ENCODE measurements at regions not wholly inside any gene's neighbourhood (a gene's known extent, or its start where the extent isn't known, plus 50 kb on each side); places are given as distances from the start of the nearest gene placed in this dataset.

- no peak for DNase-seq (ENCODE audit: low read depth)
Observed at GRCh38 chr10:83357004-83357403, 782.3 kb upstream of the GHITM start.

GRCh38 chr10:83357627-83358026, 781.7 kb upstream of the GHITM start:
- no peak for DNase-seq (ENCODE audit: low read depth)

GRCh38 chr10:83367036-83367435, 772.3 kb upstream of the GHITM start:
- DNase-seq (ENCODE audit: low read depth), result no peak

GRCh38 chr10:83371696-83372490, 767.4 kb upstream of the GHITM start:
- DNase-seq (ENCODE audit: low read depth), result no peak

- no peak for DNase-seq (ENCODE audit: low read depth)
Observed at GRCh38 chr10:83372646-83373045, 766.7 kb upstream of the GHITM start.

- peak; percentile 2 for DNase-seq (ENCODE audit: low read depth)
Observed at GRCh38 chr10:83373671-83374070, 765.6 kb upstream of the GHITM start.

- no peak for DNase-seq (ENCODE audit: low read depth)
Observed at GRCh38 chr10:83374741-83375140, 764.6 kb upstream of the GHITM start.

GRCh38 chr10:83375274-83375673, 764.0 kb upstream of the GHITM start:
- DNase-seq (ENCODE audit: low read depth), result no peak

- no peak for DNase-seq (ENCODE audit: low read depth)
Observed at GRCh38 chr10:83397806-83398205, 741.5 kb upstream of the GHITM start.

GRCh38 chr10:83410570-83410969, 728.7 kb upstream of the GHITM start:
- no peak for DNase-seq (ENCODE audit: low read depth)

GRCh38 chr10:83425306-83425705, 714.0 kb upstream of the GHITM start:
- DNase-seq (ENCODE audit: low read depth), result no peak

- DNase-seq (ENCODE audit: low read depth), result no peak
Observed at GRCh38 chr10:83427101-83427500, 712.2 kb upstream of the GHITM start.

GRCh38 chr10:83432261-83433045, 706.9 kb upstream of the GHITM start:
- no peak for DNase-seq (ENCODE audit: low read depth)

GRCh38 chr10:83433705-83434104, 705.6 kb upstream of the GHITM start:
- DNase-seq (ENCODE audit: low read depth), result no peak

GRCh38 chr10:83448013-83448412, 691.3 kb upstream of the GHITM start:
- DNase-seq (ENCODE audit: low read depth), result no peak

GRCh38 chr10:83458611-83459010, 680.7 kb upstream of the GHITM start:
- no peak for DNase-seq (ENCODE audit: low read depth)

GRCh38 chr10:83459124-83459523, 680.2 kb upstream of the GHITM start:
- DNase-seq (ENCODE audit: low read depth), result no peak

- no peak for DNase-seq (ENCODE audit: low read depth)
Observed at GRCh38 chr10:83469728-83470331, 669.5 kb upstream of the GHITM start.

- no peak for DNase-seq (ENCODE audit: low read depth)
Observed at GRCh38 chr10:83476211-83476610, 663.1 kb upstream of the GHITM start.

- DNase-seq (ENCODE audit: low read depth), result no peak
Observed at GRCh38 chr10:83489161-83489560, 650.1 kb upstream of the GHITM start.

- no peak for DNase-seq (ENCODE audit: low read depth)
Observed at GRCh38 chr10:83492004-83492403, 647.3 kb upstream of the GHITM start.

- DNase-seq (ENCODE audit: low read depth), result no peak
Observed at GRCh38 chr10:83512681-83513080, 626.6 kb upstream of the GHITM start.

GRCh38 chr10:83515001-83515400, 624.3 kb upstream of the GHITM start:
- DNase-seq (ENCODE audit: low read depth), result no peak

Data from M059J (cell line).